Activated CD8-positive, alpha-beta memory T cell treated with anti-CD3 and anti-CD28 coated beads, Interleukin-2, amount 50 U/mL, for 4 hours (primary cell): ENCODE measurements at regions not wholly inside any gene's neighbourhood (a gene's known extent, or its start where the extent isn't known, plus 50 kb on each side); places are given as distances from the start of the nearest gene placed in this dataset.
"Not testable (repeated sequence)": the region's sequence is repeated elsewhere in the genome, so short reads cannot be mapped to it uniquely, and the experiment has no call there.

ENCODE experiments used
- DNase-seq: peaks from one replicate; pipeline ENCODE4 v3.0.0-alpha.2; 2020

- DNase-seq = no peak
These were observed 69.9 kb upstream of the TARDBP start for GRCh38 chr1:10942542-10942912.

- no peak for DNase-seq
These were observed 69.4 kb upstream of the TARDBP start for GRCh38 chr1:10943041-10943440.

- DNase-seq = no peak
These were observed 68.3 kb upstream of the TARDBP start for GRCh38 chr1:10943991-10944730.

GRCh38 chr1:10945991-10946509, 66.4 kb upstream of the TARDBP start:
- DNase-seq = no peak

- no peak for DNase-seq
These were observed 65.3 kb upstream of the TARDBP start for GRCh38 chr1:10947181-10947580.

- DNase-seq = no peak
These were observed 64.6 kb upstream of the TARDBP start for GRCh38 chr1:10947691-10948462.

DNA sequence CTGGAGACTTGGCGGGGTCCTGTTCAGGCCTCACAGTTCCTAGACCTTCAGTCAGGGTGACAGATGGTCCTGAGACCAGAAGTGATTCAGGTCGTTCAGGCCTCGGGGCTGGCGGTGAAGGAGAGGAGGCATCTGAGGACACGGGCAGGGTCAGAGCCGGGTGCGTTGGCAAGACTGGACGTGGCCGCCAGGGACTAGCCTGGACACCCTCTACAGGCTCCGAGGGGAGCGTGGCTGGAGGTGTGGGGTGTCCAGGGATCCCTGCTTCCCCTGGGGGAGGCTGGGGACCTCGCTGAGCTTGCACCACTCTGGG, 64.0 kb upstream of the TARDBP start:
- no peak for DNase-seq

GRCh38 chr1:10950316-10951172, 61.9 kb upstream of the TARDBP start:
- DNase-seq = no peak

DNA sequence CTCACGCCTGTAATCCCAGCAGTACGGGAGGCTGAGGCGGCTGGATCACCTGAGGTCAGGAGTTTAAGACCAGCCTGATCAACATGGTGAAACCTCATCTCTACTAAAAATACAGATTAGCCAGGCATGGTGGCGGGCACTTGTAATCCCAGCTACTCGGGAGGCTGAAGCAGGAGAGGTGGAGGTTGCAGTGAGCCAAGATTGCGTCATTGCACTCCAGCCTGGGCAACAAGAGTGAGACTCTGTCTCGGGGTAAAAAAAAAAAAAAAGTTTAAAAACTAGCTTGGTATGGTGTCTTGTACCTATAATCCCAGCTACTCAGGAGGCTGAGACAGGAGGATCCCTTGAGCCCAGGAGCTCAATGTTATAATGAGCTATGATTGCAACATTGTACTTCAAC, 61.2 kb upstream of the TARDBP start:
- DNase-seq = not testable (repeated sequence)

GRCh38 chr1:10951961-10952360, 60.5 kb upstream of the TARDBP start:
- no peak for DNase-seq

GRCh38 chr1:10953505-10954193, 58.8 kb upstream of the TARDBP start:
- DNase-seq = no peak

DNA sequence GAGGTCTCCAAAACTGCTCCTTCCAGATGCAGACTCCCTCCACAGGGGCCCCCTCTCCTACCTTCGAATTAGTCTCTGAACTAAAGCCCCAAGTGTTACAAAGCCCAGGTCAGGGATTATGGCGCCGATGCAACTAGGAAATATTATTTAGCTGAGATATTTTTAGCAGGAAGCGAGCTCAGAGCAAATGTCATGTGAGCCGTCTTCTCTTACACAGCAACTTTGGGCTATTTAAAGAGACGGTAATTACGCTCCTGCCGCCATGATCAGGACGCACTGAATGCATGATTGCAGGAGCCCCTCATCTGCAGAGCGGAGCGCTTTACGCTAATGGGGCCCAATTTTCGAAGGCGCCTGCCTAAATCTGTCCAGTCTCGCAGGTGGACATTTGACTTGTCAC, 55.3 kb upstream of the TARDBP start:
- DNase-seq = no peak

GRCh38 chr1:10958614-10959013, 53.8 kb upstream of the TARDBP start:
- no peak for DNase-seq

DNA sequence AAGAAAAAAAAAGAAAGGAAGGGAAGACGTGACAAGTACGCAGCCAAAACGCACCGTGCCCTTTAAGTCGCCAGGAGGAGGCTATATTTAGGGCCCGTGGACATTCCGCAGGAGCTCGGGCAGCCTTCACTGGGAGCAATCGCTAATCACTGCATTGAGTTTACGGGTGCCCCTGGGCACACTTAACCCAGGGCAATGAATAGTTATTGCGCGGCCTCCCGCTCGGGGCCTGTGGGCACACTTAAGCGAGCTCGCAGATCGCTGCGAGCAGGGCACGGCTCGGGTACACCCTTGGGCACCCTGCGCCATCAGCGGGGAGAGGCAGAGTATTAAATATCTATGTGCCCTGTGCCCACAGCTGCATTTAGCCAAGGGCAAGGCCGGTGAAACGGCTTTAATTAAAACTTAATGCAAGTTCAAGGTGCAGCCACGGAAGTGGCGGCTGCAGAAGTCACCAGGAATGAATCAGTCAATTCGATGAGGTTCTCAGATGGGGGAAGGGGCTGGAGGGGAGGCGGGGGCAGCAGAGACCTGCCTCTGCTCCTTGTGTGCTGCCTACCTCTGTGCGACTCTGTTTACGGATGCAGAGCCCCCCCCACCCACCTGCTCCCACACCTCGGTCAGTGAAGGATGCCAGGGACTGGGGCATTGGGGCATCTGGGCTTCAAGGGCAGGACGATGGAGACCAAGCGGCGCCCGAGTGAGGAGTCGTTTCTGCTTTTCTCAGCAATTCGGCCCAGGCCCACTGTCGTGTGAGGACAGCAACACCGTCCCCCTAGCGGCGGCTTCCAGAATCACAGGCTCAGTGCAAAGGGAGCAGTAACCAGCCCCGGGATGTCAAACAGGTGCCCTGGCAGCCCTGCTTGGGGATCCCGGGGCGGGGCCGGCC, 51.8 kb upstream of the TARDBP start:
- peak; percentile 81 for DNase-seq

DNA sequence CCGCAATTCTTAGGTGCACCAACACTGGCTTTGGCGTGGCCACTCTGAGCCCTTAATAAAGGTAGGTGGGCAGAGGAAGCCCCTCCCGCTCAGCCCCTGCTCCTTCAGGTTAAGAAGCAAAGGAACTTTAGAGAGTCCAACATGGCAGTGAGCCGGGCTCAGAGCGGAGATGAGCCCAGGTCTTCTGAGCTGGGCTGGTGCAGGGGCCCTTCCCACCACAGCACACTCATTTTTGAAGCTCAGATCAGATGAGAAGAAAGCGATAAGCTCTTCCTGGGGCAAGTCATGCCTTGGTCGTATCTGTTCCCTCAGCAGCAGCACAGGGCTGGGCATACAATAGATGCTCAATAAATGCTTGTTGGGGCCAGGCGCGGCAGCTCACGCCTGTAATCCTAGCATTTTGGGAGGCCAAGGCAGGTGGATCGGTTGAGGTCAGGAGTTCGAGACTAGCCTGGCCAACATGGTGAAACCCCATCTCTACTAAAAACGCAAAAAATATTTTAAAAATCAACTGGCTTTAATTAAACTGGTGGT, 51.1 kb upstream of the TARDBP start:
- no peak for DNase-seq

DNA sequence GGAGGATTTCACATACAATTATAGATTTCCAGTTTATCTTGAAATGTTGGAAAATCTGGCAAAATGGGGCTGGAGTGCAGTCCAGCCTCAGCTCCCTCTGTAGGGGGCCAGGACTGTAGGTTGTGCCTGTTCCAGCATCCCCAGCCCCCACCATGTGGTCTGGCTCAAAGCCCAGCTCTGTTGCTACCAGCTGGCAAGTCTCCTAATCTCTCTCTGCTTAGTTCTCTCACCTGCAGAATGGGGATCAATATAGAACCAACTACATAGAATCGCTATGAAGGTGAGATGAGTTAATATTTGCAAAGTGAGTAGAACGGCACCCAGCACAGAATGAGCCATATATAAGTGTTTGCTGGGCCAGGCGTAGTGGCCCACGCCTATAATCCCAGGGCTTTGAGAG, 50.0 kb upstream of the TARDBP start:
- no peak for DNase-seq
